K562 (cell line): ENCODE measurements at regions not wholly inside any gene's neighbourhood (a gene's known extent, or its start where the extent isn't known, plus 50 kb on each side); places are given as distances from the start of the nearest gene placed in this dataset.

Source experiments
- ATAC-seq: fragments of 200-7000 bp; cut with Tn5 transposase; 3 replicates; pipeline ENCODE4 v1.9.1; 2020; ENCODE audit warnings: moderate library complexity
- BruUV-seq: library from RNA; stranded (reverse); fragments of 400-500 nt; replicated peaks from 2 replicates; lab custom pipeline; 2021; lab: Mats Ljungman, UMichigan
- CTCF ChIA-PET: fragments of 300-600 bp; formaldehyde crosslinking; extraction: SDS; loops from one replicate; lab custom pipeline; 2021; ENCODE audit warnings: low intra/inter-chr PET ratio; lab: Yijun Ruan, JAX
- POLR2A ChIA-PET: fragments of 300-600, 350-650 bp; sonication (Branson Sonifier 250); formaldehyde crosslinking; extraction: SDS; loops from one replicate; lab custom pipeline; 2021; ENCODE audit warnings: antibody characterized with exemption, inconsistent platforms; lab: Yijun Ruan, JAX
- DNase-seq, 4 experiments: peaks; one replicate each; pipeline versions ENCODE4 v3.0.0 to v3.0.0-alpha.2; 2011 to 2018; ENCODE audit warnings: low spot score in 3 of 4, mixed read lengths in 3 of 4; ENCODE audit errors: extremely low read depth in 1 of 4
- FAIRE-seq: peaks from 2 replicates; lab custom pipeline; 2011; peaks lifted over from hg19 to GRCh38; lab: Jason Lieb, UNC
- H2AFZ ChIP-seq: 2 replicates; pipeline ENCODE4 v1.6.0; 2011; ENCODE audit warnings: low read depth, low read length, control low read depth, inconsistent platforms
- H3K27ac ChIP-seq: fragments of 200-600 bp; 3 replicates; pipeline ENCODE4 v1.8.0; 2011; ENCODE audit warnings: low read depth, mild to moderate bottlenecking, control low read depth, inconsistent platforms, low read length, moderate library complexity, mixed read lengths; ENCODE audit errors: extremely low read depth
- H3K27me3 ChIP-seq, 2 experiments: fragments of 300-600 bp in 1 of 2; 2 replicates in 1 of 2; 3 replicates in 1 of 2; pipeline versions ENCODE4 v1.6.0 to v1.8.0; 2011; ENCODE audit warnings: inconsistent platforms in 2 of 2, low read length in 2 of 2, mild to moderate bottlenecking in 1 of 2, mixed read lengths in 1 of 2, moderate library complexity in 1 of 2; ENCODE audit not compliant: control insufficient read depth in 2 of 2, insufficient read depth in 2 of 2
- H3K36me3 ChIP-seq: fragments of 300-600 bp; 3 replicates; pipeline ENCODE4 v1.8.0; 2011; ENCODE audit warnings: mild to moderate bottlenecking, low read length, inconsistent platforms; ENCODE audit not compliant: control insufficient read depth, insufficient read depth
- H3K4me1 ChIP-seq, 2 experiments: fragments of 200-600 bp in 1 of 2; replicated peaks in 1 of 2; 2 replicates in 1 of 2; 3 replicates in 1 of 2; pipeline versions ENCODE4 v1.5.1 to v1.8.0; 2011; ENCODE audit warnings: inconsistent platforms in 2 of 2, low read length in 2 of 2, mild to moderate bottlenecking in 1 of 2, mixed read lengths in 1 of 2, moderate library complexity in 1 of 2; ENCODE audit not compliant: control insufficient read depth in 2 of 2, insufficient read depth in 2 of 2
- H3K4me2 ChIP-seq: 2 replicates; pipeline ENCODE4 v1.6.1; 2011; ENCODE audit warnings: low read length, control low read depth, inconsistent platforms, mixed read lengths; ENCODE audit not compliant: insufficient read depth
- H3K4me3 ChIP-seq: fragments of 200-600 bp; sonication (generic), shearing (Covaris generic); 2 replicates; pipeline ENCODE4 v1.5.1; 2016; ENCODE audit warnings: control low read depth, inconsistent platforms
- H3K79me2 ChIP-seq: fragments of 200-600 bp; 3 replicates; pipeline ENCODE4 v1.8.0; 2011; ENCODE audit warnings: low read length, inconsistent platforms; ENCODE audit not compliant: control insufficient read depth, insufficient read depth
- H3K9ac ChIP-seq, 2 experiments: 2 replicates each; pipeline versions ENCODE4 v1.6.0 to v1.6.1; 2011; ENCODE audit warnings: low read depth in 2 of 2, low read length in 2 of 2, control low read depth in 1 of 2, inconsistent platforms in 1 of 2, mild to moderate bottlenecking in 1 of 2, mixed read lengths in 1 of 2; ENCODE audit not compliant: insufficient read depth in 1 of 2
- H3K9me1 ChIP-seq: one replicate; pipeline ENCODE4 v1.6.0; 2011; ENCODE audit warnings: inconsistent platforms, mild to moderate bottlenecking, low read length, moderate library complexity; ENCODE audit not compliant: control insufficient read depth, insufficient read depth
- H3K9me3 ChIP-seq: replicated peaks from 2 replicates; pipeline ENCODE4 v1.5.1; 2011; ENCODE audit warnings: low read depth, low read length, inconsistent platforms; ENCODE audit not compliant: control insufficient read depth, insufficient read depth
- H4K20me1 ChIP-seq: replicated peaks from 2 replicates; pipeline ENCODE4 v1.6.1; 2011; ENCODE audit warnings: low read length, inconsistent platforms, mixed read lengths; ENCODE audit not compliant: control insufficient read depth, insufficient read depth
- CHD1 ChIP-seq: fragments of 200-600 bp; sonication (generic); IDR thresholded peaks from one replicate; pipeline ENCODE4 v1.6.1; 2012; ENCODE audit warnings: mild to moderate bottlenecking, moderate library complexity, low read length, inconsistent platforms
- RBM17 ChIP-seq: fragments of 200-400 bp; formaldehyde crosslinking; IDR thresholded peaks from 2 replicates; pipeline ENCODE4 v1.6.1; 2017; ENCODE audit warnings: low read depth, mild to moderate bottlenecking, low read length, borderline replicate concordance
- SMAD1 ChIP-seq: fragments of 150-350 bp; IDR thresholded peaks from 2 replicates; pipeline ENCODE4 v1.6.1; 2014; ENCODE audit warnings: low read length, low read depth; ENCODE audit not compliant: partially characterized antibody
- SNIP1 ChIP-seq: fragments of 450-650 bp; IDR thresholded peaks from 2 replicates; pipeline ENCODE4 v1.7.1; 2017; ENCODE audit warnings: low read depth, mild to moderate bottlenecking
- ZNF551 ChIP-seq: fragments of 250-450 bp; sonication (Bioruptor Pico); IDR thresholded peaks from 2 replicates; pipeline ENCODE4 v1.5.0; 2021; ENCODE audit warnings: mild to moderate bottlenecking, moderate library complexity
- WGBS: fragments of 100-300 bp; shearing (Covaris generic); methylation state at CpG from one replicate; pipeline ENCODE4 v1.1.6; 2016; ENCODE audit warnings: low coverage, mixed read lengths; ENCODE audit not compliant: insufficient coverage; ENCODE audit errors: missing lambda C conversion rate; 5-methylcytosine and 5-hydroxymethylcytosine counted together
- in situ Hi-C: fragments of 300-500 bp; cut with MboI; formaldehyde crosslinking; loops from 4 replicates; pipeline ENCODE4 v1.15.0; 2018; ENCODE audit warnings: inconsistent platforms, mixed read lengths
- intact Hi-C: fragments of 100-400 bp; cut with micrococcal nuclease; formaldehyde crosslinking; loops from 2 replicates; pipeline ENCODE4 v1.14.2; 2022
- TF ChIP-seq, protein P1 (sequence below), 2 experiments: IDR thresholded peaks; 2 replicates each; pipeline ENCODE4 v1.6.1; 2012; ENCODE audit warnings: improper control_type of control experiment in 2 of 2, low read depth in 2 of 2, low read length in 2 of 2, borderline replicate concordance in 1 of 2
- TF ChIP-seq, protein P2 (sequence below), 2 experiments: fragments of 450-650 bp; IDR thresholded peaks; 2 replicates each; pipeline ENCODE4 v1.6.1; 2018; ENCODE audit warnings: mild to moderate bottlenecking in 2 of 2, low read depth in 1 of 2; ENCODE audit not compliant: partially characterized antibody in 2 of 2
- TF ChIP-seq, protein P3 (sequence below): sonication (generic); formaldehyde crosslinking; IDR thresholded peaks from 2 replicates; pipeline ENCODE4 v1.4.0; 2020; ENCODE audit warnings: mild to moderate bottlenecking, missing genetic modification reagents

GRCh38 chr5:165508286-165508685, 2002.9 kb downstream of the MAT2B start:
- Histone ChIP-seq H3K9me1 (no peaks in the 10 kb centered on the region), H3K36me3 (no peaks in the 10 kb centered on the region), H3K4me2 (no peak overlapping the region), H3K4me3 (no peak overlapping the region), H3K9me3 (no peaks in the 10 kb centered on the region; the same call in 1 of the 2 replicates), H3K9ac (no peak overlapping the region), H3K4me1 (no peaks in the 10 kb centered on the region), H3K27ac (no peak overlapping the region), H3K27me3 (no peaks in the 10 kb centered on the region), H4K20me1 (no peaks in the 10 kb centered on the region), H3K79me2 (no peaks in the 10 kb centered on the region), H2AFZ (no peak overlapping the region)
- DNase-seq (no peak), ATAC-seq (no peak), FAIRE-seq (no peak)
- 0% methylated on average over 1 of the region's 1 CpG for WGBS
- in situ Hi-C loops: no loop called here
- intact Hi-C loops: no loop called here
- no TSS peak for BruUV-seq
- POLR2A ChIA-PET: no interaction called here
- CTCF ChIA-PET: no interaction called here
- no peak for TF ChIP-seq ZNF551 (CRISPR knock-in tag)
- TF ChIP-seq, protein P1, sequence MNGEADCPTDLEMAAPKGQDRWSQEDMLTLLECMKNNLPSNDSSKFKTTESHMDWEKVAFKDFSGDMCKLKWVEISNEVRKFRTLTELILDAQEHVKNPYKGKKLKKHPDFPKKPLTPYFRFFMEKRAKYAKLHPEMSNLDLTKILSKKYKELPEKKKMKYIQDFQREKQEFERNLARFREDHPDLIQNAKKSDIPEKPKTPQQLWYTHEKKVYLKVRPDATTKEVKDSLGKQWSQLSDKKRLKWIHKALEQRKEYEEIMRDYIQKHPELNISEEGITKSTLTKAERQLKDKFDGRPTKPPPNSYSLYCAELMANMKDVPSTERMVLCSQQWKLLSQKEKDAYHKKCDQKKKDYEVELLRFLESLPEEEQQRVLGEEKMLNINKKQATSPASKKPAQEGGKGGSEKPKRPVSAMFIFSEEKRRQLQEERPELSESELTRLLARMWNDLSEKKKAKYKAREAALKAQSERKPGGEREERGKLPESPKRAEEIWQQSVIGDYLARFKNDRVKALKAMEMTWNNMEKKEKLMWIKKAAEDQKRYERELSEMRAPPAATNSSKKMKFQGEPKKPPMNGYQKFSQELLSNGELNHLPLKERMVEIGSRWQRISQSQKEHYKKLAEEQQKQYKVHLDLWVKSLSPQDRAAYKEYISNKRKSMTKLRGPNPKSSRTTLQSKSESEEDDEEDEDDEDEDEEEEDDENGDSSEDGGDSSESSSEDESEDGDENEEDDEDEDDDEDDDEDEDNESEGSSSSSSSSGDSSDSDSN (IDR thresholded peaks at IDR 0.05; ENCODE audit: borderline replicate concordance in 1 of 2, low read depth in 2 of 2, low read length in 2 of 2): no peak
- TF ChIP-seq, protein P2, sequence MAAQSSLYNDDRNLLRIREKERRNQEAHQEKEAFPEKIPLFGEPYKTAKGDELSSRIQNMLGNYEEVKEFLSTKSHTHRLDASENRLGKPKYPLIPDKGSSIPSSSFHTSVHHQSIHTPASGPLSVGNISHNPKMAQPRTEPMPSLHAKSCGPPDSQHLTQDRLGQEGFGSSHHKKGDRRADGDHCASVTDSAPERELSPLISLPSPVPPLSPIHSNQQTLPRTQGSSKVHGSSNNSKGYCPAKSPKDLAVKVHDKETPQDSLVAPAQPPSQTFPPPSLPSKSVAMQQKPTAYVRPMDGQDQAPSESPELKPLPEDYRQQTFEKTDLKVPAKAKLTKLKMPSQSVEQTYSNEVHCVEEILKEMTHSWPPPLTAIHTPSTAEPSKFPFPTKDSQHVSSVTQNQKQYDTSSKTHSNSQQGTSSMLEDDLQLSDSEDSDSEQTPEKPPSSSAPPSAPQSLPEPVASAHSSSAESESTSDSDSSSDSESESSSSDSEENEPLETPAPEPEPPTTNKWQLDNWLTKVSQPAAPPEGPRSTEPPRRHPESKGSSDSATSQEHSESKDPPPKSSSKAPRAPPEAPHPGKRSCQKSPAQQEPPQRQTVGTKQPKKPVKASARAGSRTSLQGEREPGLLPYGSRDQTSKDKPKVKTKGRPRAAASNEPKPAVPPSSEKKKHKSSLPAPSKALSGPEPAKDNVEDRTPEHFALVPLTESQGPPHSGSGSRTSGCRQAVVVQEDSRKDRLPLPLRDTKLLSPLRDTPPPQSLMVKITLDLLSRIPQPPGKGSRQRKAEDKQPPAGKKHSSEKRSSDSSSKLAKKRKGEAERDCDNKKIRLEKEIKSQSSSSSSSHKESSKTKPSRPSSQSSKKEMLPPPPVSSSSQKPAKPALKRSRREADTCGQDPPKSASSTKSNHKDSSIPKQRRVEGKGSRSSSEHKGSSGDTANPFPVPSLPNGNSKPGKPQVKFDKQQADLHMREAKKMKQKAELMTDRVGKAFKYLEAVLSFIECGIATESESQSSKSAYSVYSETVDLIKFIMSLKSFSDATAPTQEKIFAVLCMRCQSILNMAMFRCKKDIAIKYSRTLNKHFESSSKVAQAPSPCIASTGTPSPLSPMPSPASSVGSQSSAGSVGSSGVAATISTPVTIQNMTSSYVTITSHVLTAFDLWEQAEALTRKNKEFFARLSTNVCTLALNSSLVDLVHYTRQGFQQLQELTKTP (IDR thresholded peaks at IDR 0.05; ENCODE audit: low read depth in 1 of 2, partially characterized antibody in 2 of 2): no peak
- TF ChIP-seq RBM17: no peak
- TF ChIP-seq, protein P3, sequence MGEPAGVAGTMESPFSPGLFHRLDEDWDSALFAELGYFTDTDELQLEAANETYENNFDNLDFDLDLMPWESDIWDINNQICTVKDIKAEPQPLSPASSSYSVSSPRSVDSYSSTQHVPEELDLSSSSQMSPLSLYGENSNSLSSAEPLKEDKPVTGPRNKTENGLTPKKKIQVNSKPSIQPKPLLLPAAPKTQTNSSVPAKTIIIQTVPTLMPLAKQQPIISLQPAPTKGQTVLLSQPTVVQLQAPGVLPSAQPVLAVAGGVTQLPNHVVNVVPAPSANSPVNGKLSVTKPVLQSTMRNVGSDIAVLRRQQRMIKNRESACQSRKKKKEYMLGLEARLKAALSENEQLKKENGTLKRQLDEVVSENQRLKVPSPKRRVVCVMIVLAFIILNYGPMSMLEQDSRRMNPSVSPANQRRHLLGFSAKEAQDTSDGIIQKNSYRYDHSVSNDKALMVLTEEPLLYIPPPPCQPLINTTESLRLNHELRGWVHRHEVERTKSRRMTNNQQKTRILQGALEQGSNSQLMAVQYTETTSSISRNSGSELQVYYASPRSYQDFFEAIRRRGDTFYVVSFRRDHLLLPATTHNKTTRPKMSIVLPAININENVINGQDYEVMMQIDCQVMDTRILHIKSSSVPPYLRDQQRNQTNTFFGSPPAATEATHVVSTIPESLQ (CRISPR knock-in tag): no peak
- TF ChIP-seq CHD1: no peak
- no peak for TF ChIP-seq SNIP1
- no peak for TF ChIP-seq SMAD1
